AG09309 (cell line): ENCODE measurements at regions not wholly inside any gene's neighbourhood (a gene's known extent, or its start where the extent isn't known, plus 50 kb on each side); places are given as distances from the start of the nearest gene placed in this dataset.

ENCODE experiments used
- DNase-seq: peaks from one replicate; pipeline ENCODE4 v3.0.0-alpha.2; 2010; ENCODE audit warnings: low read depth
- H3K4me3 ChIP-seq: 2 replicates; pipeline ENCODE4 v1.5.1; 2011; ENCODE audit warnings: mild to moderate bottlenecking, low read depth, low read length, moderate library complexity; ENCODE audit not compliant: control insufficient read depth
- CTCF ChIP-seq: IDR thresholded peaks from 2 replicates; pipeline ENCODE4 v1.5.1; 2011; ENCODE audit warnings: mild to moderate bottlenecking, low read depth, low read length, inconsistent platforms; ENCODE audit not compliant: insufficient read depth, control insufficient read depth; ENCODE audit errors: missing control alignments

DNA sequence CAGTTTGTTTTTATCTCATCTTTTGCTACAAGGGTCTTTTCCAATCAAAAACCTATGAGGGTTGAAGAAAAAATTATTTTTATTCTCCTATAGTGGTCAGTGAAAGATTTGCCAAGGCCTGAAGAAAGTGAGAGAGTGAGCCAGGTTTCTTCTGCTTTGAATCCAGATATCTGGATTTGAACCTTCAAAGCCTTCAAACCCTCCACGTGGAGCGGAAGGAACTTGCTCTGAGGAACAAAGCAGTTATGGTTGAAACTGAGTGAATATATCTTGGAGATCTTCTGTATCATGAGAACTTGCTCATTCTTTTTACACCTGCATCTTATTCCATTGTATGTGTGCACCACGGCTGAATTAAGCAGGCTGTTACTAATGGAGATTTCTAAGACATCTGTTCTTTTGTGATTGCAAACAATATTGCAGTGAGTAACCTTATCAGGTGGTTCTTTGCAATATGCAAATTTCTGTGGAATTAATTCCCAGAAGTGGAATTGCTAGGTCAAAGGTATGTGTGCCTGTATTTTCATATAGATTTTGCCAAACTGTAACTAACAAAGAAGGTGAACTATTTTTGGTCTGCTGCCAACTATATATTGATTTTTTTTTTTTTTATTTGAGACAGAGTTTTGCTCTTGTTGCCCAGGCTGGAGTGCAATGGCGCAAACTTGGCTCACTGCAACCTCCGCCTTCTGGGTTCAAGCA, 147.9 kb downstream of the B3GNT2 start:
- no peak for TF ChIP-seq CTCF
- no peak overlapping the region for H3K4me3 ChIP-seq
- no peak for DNase-seq

- no peak for DNase-seq
- H3K4me3 ChIP-seq: no peak overlapping the region
- no peak for TF ChIP-seq CTCF
Measured at GRCh38 chr2:62343206-62343605, 147.3 kb downstream of the B3GNT2 start.

- no peak for DNase-seq
- TF ChIP-seq CTCF: no peak
- no peak overlapping the region for H3K4me3 ChIP-seq
Measured at GRCh38 chr2:62340994-62341484, 145.1 kb downstream of the B3GNT2 start.

GRCh38 chr2:62339837-62340236, 143.9 kb downstream of the B3GNT2 start:
- no peak overlapping the region for H3K4me3 ChIP-seq
- no peak for TF ChIP-seq CTCF
- DNase-seq: no peak

DNA sequence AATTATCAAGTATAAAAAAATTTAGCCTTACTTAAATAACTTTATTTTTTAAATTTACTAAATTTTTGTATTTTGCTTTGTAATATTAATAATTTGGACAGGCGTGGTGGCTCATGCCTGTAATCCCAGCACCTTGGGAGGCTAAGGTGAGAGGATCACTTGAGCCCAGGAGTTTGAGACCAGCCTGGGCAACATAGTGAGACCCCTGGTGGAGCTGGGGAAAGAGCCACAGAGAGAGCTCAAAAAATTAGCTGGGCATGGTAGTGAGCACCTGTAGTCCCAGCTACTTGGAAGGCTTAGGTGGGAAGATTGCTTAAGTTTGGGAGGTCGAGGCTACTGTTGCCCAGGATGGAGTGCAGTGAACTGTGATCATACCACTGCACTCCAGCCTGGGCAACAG, 143.5 kb downstream of the B3GNT2 start:
- H3K4me3 ChIP-seq: no peak overlapping the region
- DNase-seq: no peak

DNA sequence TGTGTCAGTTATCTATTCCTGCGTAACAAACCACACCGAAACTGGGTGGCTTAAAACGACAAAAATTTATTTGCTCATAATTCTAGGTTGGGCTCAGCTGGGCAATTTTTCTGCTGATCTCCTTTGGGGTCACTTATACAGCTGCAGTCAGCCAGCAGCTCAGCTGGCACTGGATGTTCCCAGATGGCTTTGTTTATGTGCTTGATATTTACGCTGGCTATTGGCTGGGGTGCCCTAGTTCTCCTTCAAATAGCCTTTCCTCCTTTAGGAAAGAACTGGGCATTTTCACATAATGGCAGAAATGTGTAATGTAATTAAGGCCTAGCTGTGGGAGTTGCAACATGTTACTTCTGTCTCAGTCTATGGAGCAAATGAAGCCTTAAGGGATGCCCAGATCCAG, 142.2 kb downstream of the B3GNT2 start:
- H3K4me3 ChIP-seq: no peak overlapping the region
- TF ChIP-seq CTCF: no peak
- no peak for DNase-seq

More for the DNA sequence above, 143.5 kb downstream of the B3GNT2 start:
- no peak for TF ChIP-seq CTCF
